DMS153 treated with DMSO at 0.1 percent for 48 hours (cell line): ENCODE measurements at regions not wholly inside any gene's neighbourhood (a gene's known extent, or its start where the extent isn't known, plus 50 kb on each side); places are given as distances from the start of the nearest gene placed in this dataset.
"Not testable (repeated sequence)": the region's sequence is repeated elsewhere in the genome, so short reads cannot be mapped to it uniquely, and the experiment has no call there.

Experiments used
- DNase-seq: peaks from one replicate; lab custom pipeline; 2025; ENCODE audit not compliant: unreplicated experiment; lab: John Stamatoyannopoulos, UW

GRCh38 chr7:81839708-81840369 is 70.0 kb upstream of the HGF start:
- DNase-seq, result no peak

- DNase-seq, result no peak
Observed at GRCh38 chr7:81833401-81833800, 63.6 kb upstream of the HGF start.

- no peak for DNase-seq
Observed at GRCh38 chr7:81831883-81832282, 62.0 kb upstream of the HGF start.

- not testable (repeated sequence) for DNase-seq
Observed at GRCh38 chr7:81829511-81829910, 59.7 kb upstream of the HGF start.

- no peak for DNase-seq
Observed at GRCh38 chr7:81822811-81823210, 53.0 kb upstream of the HGF start.

- DNase-seq, result no peak
Observed at GRCh38 chr7:81819861-81820260, 50.0 kb upstream of the HGF start.
